K562 (cell line): ENCODE measurements at regions not wholly inside any gene's neighbourhood (a gene's known extent, or its start where the extent isn't known, plus 50 kb on each side); places are given as distances from the start of the nearest gene placed in this dataset.

ENCODE experiments used
- BHLHE40 ChIP-seq: IDR thresholded peaks from 2 replicates; pipeline ENCODE4 v1.6.1; 2011; ENCODE audit warnings: low read length, improper control_type of control experiment
- CBFA2T3 ChIP-seq: fragments of 450-650 bp; IDR thresholded peaks from 2 replicates; pipeline ENCODE4 v1.6.1; 2017
- DPF2 ChIP-seq: fragments of 450-650 bp; IDR thresholded peaks from 2 replicates; pipeline ENCODE4 v1.6.1; 2016
- EP400 ChIP-seq: fragments of 450-650 bp; IDR thresholded peaks from 2 replicates; pipeline ENCODE4 v1.6.1; 2017; ENCODE audit warnings: antibody characterized with exemption, mild to moderate bottlenecking, moderate library complexity
- FUS ChIP-seq: fragments of 200-400 bp; formaldehyde crosslinking; optimal IDR thresholded peaks from 2 replicates; pipeline ENCODE3; 2017; ENCODE audit warnings: low read depth, low read length
- GABPB1 ChIP-seq: sonication (generic); formaldehyde crosslinking; IDR thresholded peaks from 2 replicates; pipeline ENCODE4 v1.8.0; 2022; ENCODE audit warnings: mild to moderate bottlenecking, missing genetic modification reagents
- GATAD2B ChIP-seq: fragments of 450-650 bp; IDR thresholded peaks from 2 replicates; pipeline ENCODE4 v1.6.1; 2017; ENCODE audit warnings: mild to moderate bottlenecking, borderline replicate concordance
- HIVEP1 ChIP-seq: fragments of 250-450 bp; sonication (Bioruptor Pico); IDR thresholded peaks from 2 replicates; pipeline ENCODE4 v1.4.0; 2020; ENCODE audit warnings: mild to moderate bottlenecking
- IRF2 ChIP-seq: sonication (generic); formaldehyde crosslinking; IDR thresholded peaks from 2 replicates; pipeline ENCODE4 v1.8.1; 2022; ENCODE audit warnings: mild to moderate bottlenecking, missing genetic modification reagents
- KAT2B ChIP-seq: IDR thresholded peaks from one replicate; pipeline ENCODE4 v1.6.1; 2012; ENCODE audit warnings: low read depth, mild to moderate bottlenecking, control low read depth, inconsistent platforms, low read length, moderate library complexity
- KDM1A ChIP-seq, 2 experiments: fragments of 450-650 bp; IDR thresholded peaks; 2 replicates each; pipeline ENCODE4 v1.6.1; 2016; ENCODE audit warnings: mild to moderate bottlenecking in 2 of 2
- KDM2B ChIP-seq: fragments of 250-450 bp; sonication (Bioruptor Pico); IDR thresholded peaks from 2 replicates; pipeline ENCODE4 v1.8.0; 2021; ENCODE audit warnings: mild to moderate bottlenecking, moderate library complexity
- MYC ChIP-seq, 2 experiments: fragments of 250-450 bp in 1 of 2; sonication (Bioruptor Pico) in 1 of 2; IDR thresholded peaks; 2 replicates each; pipeline versions ENCODE4 v1.5.1 to v1.6.1; 2012 to 2021; ENCODE audit warnings: low read depth in 2 of 2, borderline replicate concordance in 1 of 2, improper control_type of control experiment in 1 of 2, low read length in 1 of 2, mild to moderate bottlenecking in 1 of 2, moderate library complexity in 1 of 2
- MYNN ChIP-seq, 2 experiments: sonication (generic); formaldehyde crosslinking in 1 of 2; IDR thresholded peaks; 2 replicates each; pipeline versions ENCODE4 v1.5.0 to v1.6.1; 2016 to 2020; ENCODE audit warnings: antibody characterized with exemption in 1 of 2, missing genetic modification reagents in 1 of 2
- NCOA1 ChIP-seq: fragments of 450-650 bp; IDR thresholded peaks from 2 replicates; pipeline ENCODE4 v1.6.1; 2016; ENCODE audit warnings: low read depth
- NFIX ChIP-seq: fragments of 250-450 bp; sonication (Bioruptor Pico); IDR thresholded peaks from 2 replicates; pipeline ENCODE4 v1.4.0; 2020; ENCODE audit warnings: low read depth, mild to moderate bottlenecking, moderate library complexity
- NR2C1 ChIP-seq, 2 experiments: fragments of 450-650 bp; IDR thresholded peaks; 2 replicates each; pipeline ENCODE4 v1.6.1; 2017; ENCODE audit warnings: mild to moderate bottlenecking in 2 of 2, antibody characterized with exemption in 1 of 2, inconsistent platforms in 1 of 2, missing compliant biosample characterization in 1 of 2, missing genetic modification characterization in 1 of 2
- PHB ChIP-seq: fragments of 250-450 bp; sonication (Bioruptor Pico); IDR thresholded peaks from 2 replicates; pipeline ENCODE4 v1.5.0; 2021
- PHB2 ChIP-seq: fragments of 450-650 bp; IDR thresholded peaks from 2 replicates; pipeline ENCODE4 v1.6.1; 2017; ENCODE audit warnings: low read depth
- PHF21A ChIP-seq: fragments of 450-650 bp; IDR thresholded peaks from 2 replicates; pipeline ENCODE4 v1.6.1; 2017; ENCODE audit warnings: low read depth, borderline replicate concordance
- PML ChIP-seq: IDR thresholded peaks from 2 replicates; pipeline ENCODE4 v1.6.1; 2012; ENCODE audit warnings: low read length, inconsistent platforms
- SMARCA4 ChIP-seq: fragments of 450-650 bp; IDR thresholded peaks from 2 replicates; pipeline ENCODE4 v1.6.1; 2016
- SRF ChIP-seq, 2 experiments: fragments of 250-450, 450-650 bp in 1 of 2; sonication (Bioruptor Pico) in 1 of 2; sonication (generic) in 1 of 2; formaldehyde crosslinking; IDR thresholded peaks; 2 replicates each; pipeline versions ENCODE4 v1.5.0 to v1.5.1; 2020 to 2022; ENCODE audit warnings: mild to moderate bottlenecking in 1 of 2, missing genetic modification reagents in 1 of 2
- SRSF1 ChIP-seq: fragments of 200-400 bp; formaldehyde crosslinking; IDR thresholded peaks from 2 replicates; pipeline ENCODE4 v1.6.1; 2017; ENCODE audit warnings: mild to moderate bottlenecking, low read depth, low read length, moderate library complexity
- U2AF1 ChIP-seq: fragments of 200-400 bp; formaldehyde crosslinking; optimal IDR thresholded peaks from 2 replicates; pipeline ENCODE3; 2017; ENCODE audit warnings: mild to moderate bottlenecking, low read depth, low read length, moderate library complexity
- ZNF12 ChIP-seq: sonication (generic); formaldehyde crosslinking; IDR thresholded peaks from 2 replicates; pipeline ENCODE4 v1.4.0; 2020; ENCODE audit warnings: mild to moderate bottlenecking, missing genetic modification reagents
- ZNF75A ChIP-seq: fragments of 450-650 bp; formaldehyde crosslinking; IDR thresholded peaks from 2 replicates; pipeline ENCODE4 v1.4.0; 2020; ENCODE audit warnings: mild to moderate bottlenecking
- TF ChIP-seq, protein P1 (sequence below): IDR thresholded peaks from 2 replicates; pipeline ENCODE4 v1.6.1; 2011; ENCODE audit warnings: borderline replicate concordance, low read depth, mild to moderate bottlenecking, moderate library complexity, low read length; ENCODE audit not compliant: insufficient read depth, poor library complexity, severe bottlenecking
- TF ChIP-seq, protein P2 (sequence below), 2 experiments: IDR thresholded peaks; 2 replicates each; pipeline ENCODE4 v1.6.1; 2011; ENCODE audit warnings: borderline replicate concordance in 1 of 2, control low read depth in 1 of 2, low read depth in 1 of 2, low read length in 1 of 2, mild to moderate bottlenecking in 1 of 2, mixed read lengths in 1 of 2, moderate library complexity in 1 of 2; ENCODE audit not compliant: insufficient read depth in 1 of 2, insufficient read length in 1 of 2, poor library complexity in 1 of 2, severe bottlenecking in 1 of 2; ENCODE audit errors: extremely low read depth in 1 of 2

DNA sequence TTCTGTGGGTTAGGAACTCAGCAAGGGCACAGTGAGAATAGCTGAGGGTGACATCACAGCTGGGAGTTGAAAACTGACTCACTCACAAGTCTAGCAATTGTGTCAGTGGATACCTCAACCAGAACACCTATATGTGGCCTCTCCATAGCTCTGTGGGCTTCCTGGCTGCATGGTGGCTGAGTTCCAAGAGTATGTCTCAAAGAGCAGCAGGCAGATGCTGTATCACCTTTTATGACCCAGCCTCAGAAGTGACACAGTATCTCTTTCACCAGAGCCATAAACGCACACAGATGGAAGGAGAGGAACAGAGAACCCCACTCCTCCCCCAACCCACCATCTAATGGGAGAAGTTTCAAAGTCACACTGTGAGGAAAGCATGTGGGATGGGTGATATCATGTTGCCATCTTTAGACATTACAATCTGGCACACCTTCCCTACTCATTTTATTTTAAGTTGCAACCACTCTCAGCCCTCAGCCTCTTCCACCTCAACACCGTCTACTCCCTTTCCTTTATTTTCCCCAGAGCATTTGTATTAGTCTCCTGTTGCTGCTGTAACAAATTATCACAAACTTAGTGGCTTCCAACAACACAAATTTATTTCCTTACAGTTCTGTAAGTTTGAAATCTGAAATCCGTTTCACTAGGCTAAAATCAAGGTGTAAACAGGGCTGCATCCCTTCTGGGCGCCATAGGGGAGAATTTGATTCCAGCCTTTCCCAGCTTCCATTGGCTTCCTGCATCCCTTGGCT lies 134.6 kb upstream of the SPATS2L start (continued):
- peak; percentile 74 for TF ChIP-seq PML
- TF ChIP-seq ZNF12, result peak; percentile 93
- TF ChIP-seq SRF (CRISPR knock-in tag; IDR thresholded peaks at IDR 0.05), result no peak
- TF ChIP-seq ZNF75A (CRISPR knock-in tag), result no peak
- 0 out of 2 replicates have a peak, but pooled peaks have one; percentile 12 for TF ChIP-seq PHB2
- no peak for TF ChIP-seq NR2C1 (IDR thresholded peaks at IDR 0.05)
- no peak for TF ChIP-seq NR2C1 (tag; IDR thresholded peaks at IDR 0.05)
- TF ChIP-seq NCOA1, result no peak
- no peak for TF ChIP-seq BHLHE40
- TF ChIP-seq DPF2, result peak; percentile 64
- TF ChIP-seq KDM1A (IDR thresholded peaks at IDR 0.05), result 0 out of 4 replicates have a peak, but pooled peaks of 1 of the 2 experiments have one; percentile 20
- no peak for TF ChIP-seq FUS
- no peak for TF ChIP-seq SRSF1
- no peak for TF ChIP-seq PHF21A
- TF ChIP-seq, protein P1, sequence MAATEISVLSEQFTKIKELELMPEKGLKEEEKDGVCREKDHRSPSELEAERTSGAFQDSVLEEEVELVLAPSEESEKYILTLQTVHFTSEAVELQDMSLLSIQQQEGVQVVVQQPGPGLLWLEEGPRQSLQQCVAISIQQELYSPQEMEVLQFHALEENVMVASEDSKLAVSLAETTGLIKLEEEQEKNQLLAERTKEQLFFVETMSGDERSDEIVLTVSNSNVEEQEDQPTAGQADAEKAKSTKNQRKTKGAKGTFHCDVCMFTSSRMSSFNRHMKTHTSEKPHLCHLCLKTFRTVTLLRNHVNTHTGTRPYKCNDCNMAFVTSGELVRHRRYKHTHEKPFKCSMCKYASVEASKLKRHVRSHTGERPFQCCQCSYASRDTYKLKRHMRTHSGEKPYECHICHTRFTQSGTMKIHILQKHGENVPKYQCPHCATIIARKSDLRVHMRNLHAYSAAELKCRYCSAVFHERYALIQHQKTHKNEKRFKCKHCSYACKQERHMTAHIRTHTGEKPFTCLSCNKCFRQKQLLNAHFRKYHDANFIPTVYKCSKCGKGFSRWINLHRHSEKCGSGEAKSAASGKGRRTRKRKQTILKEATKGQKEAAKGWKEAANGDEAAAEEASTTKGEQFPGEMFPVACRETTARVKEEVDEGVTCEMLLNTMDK, result no peak
- no peak for TF ChIP-seq GATAD2B
- no peak for TF ChIP-seq MYC (IDR thresholded peaks at IDR 0.05; ENCODE audit: low read depth, low read length)
- no peak for TF ChIP-seq MYC (CRISPR knock-in tag; IDR thresholded peaks at IDR 0.05; ENCODE audit: borderline replicate concordance, low read depth)
- TF ChIP-seq PHB (CRISPR knock-in tag), result no peak
- peak; percentile 95 for TF ChIP-seq CBFA2T3
- no peak for TF ChIP-seq EP400
- TF ChIP-seq U2AF1, result no peak
- no peak for TF ChIP-seq KDM2B
- TF ChIP-seq HIVEP1, result no peak
- no peak for TF ChIP-seq GABPB1 (CRISPR knock-in tag)
- no peak for TF ChIP-seq IRF2 (CRISPR knock-in tag)
- TF ChIP-seq MYNN (IDR thresholded peaks at IDR 0.05), result no peak
- TF ChIP-seq MYNN (CRISPR knock-in tag; IDR thresholded peaks at IDR 0.05), result no peak
- TF ChIP-seq SMARCA4, result peak; percentile 27; the same call in 1 of the 2 replicates
- TF ChIP-seq, protein P2, sequence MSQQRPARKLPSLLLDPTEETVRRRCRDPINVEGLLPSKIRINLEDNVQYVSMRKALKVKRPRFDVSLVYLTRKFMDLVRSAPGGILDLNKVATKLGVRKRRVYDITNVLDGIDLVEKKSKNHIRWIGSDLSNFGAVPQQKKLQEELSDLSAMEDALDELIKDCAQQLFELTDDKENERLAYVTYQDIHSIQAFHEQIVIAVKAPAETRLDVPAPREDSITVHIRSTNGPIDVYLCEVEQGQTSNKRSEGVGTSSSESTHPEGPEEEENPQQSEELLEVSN (IDR thresholded peaks at IDR 0.05; ENCODE audit: borderline replicate concordance in 1 of 2, extremely low read depth in 1 of 2, insufficient read depth in 1 of 2, insufficient read length in 1 of 2, low read depth in 1 of 2, low read length in 1 of 2, poor library complexity in 1 of 2, severe bottlenecking in 1 of 2), result no peak
- TF ChIP-seq KAT2B, result no peak
- no peak for TF ChIP-seq NFIX (CRISPR knock-in tag)
